ACHN (cell line): ENCODE measurements at regions not wholly inside any gene's neighbourhood (a gene's known extent, or its start where the extent isn't known, plus 50 kb on each side); places are given as distances from the start of the nearest gene placed in this dataset.
"Not testable (repeated sequence)": the region's sequence is repeated elsewhere in the genome, so short reads cannot be mapped to it uniquely, and the experiment has no call there.

Experiments used
- DNase-seq: peaks from one replicate; pipeline ENCODE4 v3.0.0-alpha.2; 2015
- in situ Hi-C: cut with HindIII; loops from 2 replicates; pipeline ENCODE4 v1.10.0; 2017; ENCODE audit warnings: low sequenced_read_pairs, low pct_ligation_motif_present, low pct_unique_long_range_greater_than_20kb

GRCh38 chr2:87483093-87483680, 264.7 kb upstream of the PLGLB2 start:
- DNase-seq, in situ Hi-C loops: not testable (repeated sequence)

GRCh38 chr2:87484363-87484762, 263.5 kb upstream of the PLGLB2 start:
- DNase-seq, in situ Hi-C loops: not testable (repeated sequence)

GRCh38 chr2:87485455-87485854, 262.4 kb upstream of the PLGLB2 start:
- DNase-seq, in situ Hi-C loops: not testable (repeated sequence)

GRCh38 chr2:87485884-87486283, 262.0 kb upstream of the PLGLB2 start:
- DNase-seq, in situ Hi-C loops: not testable (repeated sequence)

GRCh38 chr2:87486413-87486812, 261.5 kb upstream of the PLGLB2 start:
- DNase-seq, in situ Hi-C loops: not testable (repeated sequence)

GRCh38 chr2:87488021-87488420, 259.9 kb upstream of the PLGLB2 start:
- in situ Hi-C loops, DNase-seq: not testable (repeated sequence)

GRCh38 chr2:87488991-87489390, 258.9 kb upstream of the PLGLB2 start:
- DNase-seq, in situ Hi-C loops: not testable (repeated sequence)

GRCh38 chr2:87494846-87495245, 253.0 kb upstream of the PLGLB2 start:
- in situ Hi-C loops, DNase-seq: not testable (repeated sequence)

GRCh38 chr2:87495455-87495854, 252.4 kb upstream of the PLGLB2 start:
- DNase-seq, in situ Hi-C loops: not testable (repeated sequence)

GRCh38 chr2:87496036-87497006, 251.6 kb upstream of the PLGLB2 start:
- peak; percentile 28 for DNase-seq
- in situ Hi-C loops: not testable (repeated sequence)

- DNase-seq, in situ Hi-C loops: not testable (repeated sequence)
Measured at GRCh38 chr2:87497135-87497534, 250.8 kb upstream of the PLGLB2 start.

- in situ Hi-C loops, DNase-seq: not testable (repeated sequence)
Measured at GRCh38 chr2:87497700-87498099, 250.2 kb upstream of the PLGLB2 start.

GRCh38 chr2:87498169-87498853, 249.6 kb upstream of the PLGLB2 start:
- DNase-seq, in situ Hi-C loops: not testable (repeated sequence)

- in situ Hi-C loops: not testable (repeated sequence)
Measured at GRCh38 chr2:87498854-87499238, 249.0 kb upstream of the PLGLB2 start.

GRCh38 chr2:87499860-87500259, 248.0 kb upstream of the PLGLB2 start:
- in situ Hi-C loops, DNase-seq: not testable (repeated sequence)

More at GRCh38 chr2:87498854-87499238, 249.0 kb upstream of the PLGLB2 start:
- DNase-seq: not testable (repeated sequence)

- in situ Hi-C loops, DNase-seq: not testable (repeated sequence)
Measured at GRCh38 chr2:87500421-87500820, 247.5 kb upstream of the PLGLB2 start.

- in situ Hi-C loops, DNase-seq: not testable (repeated sequence)
Measured at GRCh38 chr2:87500951-87501350, 246.9 kb upstream of the PLGLB2 start.

GRCh38 chr2:87502948-87503347, 244.9 kb upstream of the PLGLB2 start:
- in situ Hi-C loops, DNase-seq: not testable (repeated sequence)

GRCh38 chr2:87505239-87505638, 242.6 kb upstream of the PLGLB2 start:
- in situ Hi-C loops, DNase-seq: not testable (repeated sequence)
